D721Med (cell line): ENCODE measurements at regions not wholly inside any gene's neighbourhood (a gene's known extent, or its start where the extent isn't known, plus 50 kb on each side); places are given as distances from the start of the nearest gene placed in this dataset.

Experiments used
- DNase-seq: peaks from one replicate; pipeline ENCODE4 v3.0.0; 2011; ENCODE audit warnings: low spot score; ENCODE audit not compliant: insufficient read length
- FAIRE-seq: peaks from 2 replicates; lab custom pipeline; 2011; peaks lifted over from hg19 to GRCh38; lab: Jason Lieb, UNC
- TF ChIP-seq, protein P1 (sequence below): IDR thresholded peaks from 2 replicates; pipeline ENCODE4 v1.5.1; 2012; ENCODE audit warnings: mild to moderate bottlenecking, control low read depth; ENCODE audit not compliant: insufficient read depth; ENCODE audit errors: missing control alignments

DNA sequence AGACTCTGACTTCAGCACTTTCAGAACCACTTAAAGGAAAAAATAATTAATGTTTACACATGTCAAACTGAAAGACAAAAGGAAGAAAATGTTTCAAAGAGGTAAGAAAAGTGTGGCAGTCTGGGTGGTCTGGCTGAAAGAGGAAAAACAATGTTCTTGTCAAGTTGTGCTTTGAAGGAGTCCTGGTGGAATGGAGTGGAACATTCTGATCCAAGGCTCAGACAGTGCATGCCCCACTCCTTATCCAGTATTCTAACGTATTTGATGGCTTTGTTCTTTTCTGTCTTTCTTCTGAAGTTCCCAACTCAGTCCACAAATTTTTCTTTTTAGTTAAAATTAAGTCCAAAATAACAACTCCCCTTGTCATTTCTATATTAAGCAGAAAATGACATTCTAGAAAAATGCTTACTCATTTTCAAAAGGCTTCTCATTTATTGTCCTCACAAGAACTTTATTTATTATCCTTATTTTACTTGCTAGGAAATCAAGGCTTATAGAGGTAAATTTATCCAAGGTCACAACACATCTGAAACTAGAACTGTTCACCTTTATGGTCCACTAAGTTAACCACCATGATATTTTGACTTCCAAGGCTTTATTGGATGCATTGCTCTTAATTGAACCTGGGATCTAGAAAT is 121.7 kb upstream of the NAP1L1 start:
- TF ChIP-seq, protein P1, sequence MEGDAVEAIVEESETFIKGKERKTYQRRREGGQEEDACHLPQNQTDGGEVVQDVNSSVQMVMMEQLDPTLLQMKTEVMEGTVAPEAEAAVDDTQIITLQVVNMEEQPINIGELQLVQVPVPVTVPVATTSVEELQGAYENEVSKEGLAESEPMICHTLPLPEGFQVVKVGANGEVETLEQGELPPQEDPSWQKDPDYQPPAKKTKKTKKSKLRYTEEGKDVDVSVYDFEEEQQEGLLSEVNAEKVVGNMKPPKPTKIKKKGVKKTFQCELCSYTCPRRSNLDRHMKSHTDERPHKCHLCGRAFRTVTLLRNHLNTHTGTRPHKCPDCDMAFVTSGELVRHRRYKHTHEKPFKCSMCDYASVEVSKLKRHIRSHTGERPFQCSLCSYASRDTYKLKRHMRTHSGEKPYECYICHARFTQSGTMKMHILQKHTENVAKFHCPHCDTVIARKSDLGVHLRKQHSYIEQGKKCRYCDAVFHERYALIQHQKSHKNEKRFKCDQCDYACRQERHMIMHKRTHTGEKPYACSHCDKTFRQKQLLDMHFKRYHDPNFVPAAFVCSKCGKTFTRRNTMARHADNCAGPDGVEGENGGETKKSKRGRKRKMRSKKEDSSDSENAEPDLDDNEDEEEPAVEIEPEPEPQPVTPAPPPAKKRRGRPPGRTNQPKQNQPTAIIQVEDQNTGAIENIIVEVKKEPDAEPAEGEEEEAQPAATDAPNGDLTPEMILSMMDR = no peak
- DNase-seq (no peak), FAIRE-seq (no peak)

- no peak for DNase-seq
- no peak for FAIRE-seq
- TF ChIP-seq, protein P1 = no peak
These were observed 118.1 kb upstream of the NAP1L1 start for GRCh38 chr12:76202621-76203020.

DNA sequence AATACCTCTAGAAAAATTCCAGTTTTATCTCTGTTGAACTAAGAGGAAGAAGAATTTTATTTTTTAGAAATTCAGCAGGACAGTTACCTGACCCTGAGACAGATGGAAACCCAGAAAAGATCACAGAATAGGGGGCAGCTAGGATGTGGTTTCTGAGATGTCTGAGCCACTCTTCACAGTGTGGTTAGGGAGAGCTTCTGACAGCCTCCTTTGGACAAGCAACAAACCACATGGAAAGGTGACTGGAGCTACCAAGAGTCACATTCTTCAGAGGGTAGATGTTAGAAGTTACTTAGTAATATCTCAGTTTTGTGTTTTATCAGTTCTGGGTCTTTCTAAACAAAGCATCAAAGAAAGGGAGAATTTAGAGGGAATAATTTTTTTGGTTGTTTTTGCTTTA is 117.3 kb upstream of the NAP1L1 start:
- no peak for FAIRE-seq
- no peak for DNase-seq
- TF ChIP-seq, protein P1 = no peak

- FAIRE-seq (no peak), DNase-seq (no peak)
- TF ChIP-seq, protein P1 = no peak
These were observed 116.8 kb upstream of the NAP1L1 start for GRCh38 chr12:76201316-76201715.

- DNase-seq (no peak), FAIRE-seq (no peak)
These were observed 115.3 kb upstream of the NAP1L1 start for GRCh38 chr12:76199808-76200207.

DNA sequence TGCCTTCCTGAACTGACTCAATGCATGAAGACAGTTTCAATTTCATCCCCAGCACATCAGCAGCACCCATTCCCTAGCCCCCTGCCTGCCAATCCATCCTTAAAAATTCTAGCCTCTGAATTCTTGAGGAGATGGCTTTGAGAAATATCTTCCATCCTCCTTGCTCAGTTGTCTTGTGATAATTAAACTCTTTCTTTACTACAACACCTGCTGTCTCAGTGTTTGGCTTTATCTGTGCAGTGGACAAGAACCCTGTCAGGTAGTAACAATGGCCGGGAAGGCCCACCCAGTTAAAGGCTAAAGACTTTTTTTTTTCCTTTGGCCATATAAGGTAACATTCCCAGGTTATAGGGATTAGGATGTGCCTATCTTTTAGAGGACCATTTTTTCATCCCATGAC is 114.4 kb upstream of the NAP1L1 start:
- FAIRE-seq = no peak
- TF ChIP-seq, protein P1 = no peak
- DNase-seq = no peak

More at GRCh38 chr12:76199808-76200207, 115.3 kb upstream of the NAP1L1 start:
- TF ChIP-seq, protein P1 = no peak

DNA sequence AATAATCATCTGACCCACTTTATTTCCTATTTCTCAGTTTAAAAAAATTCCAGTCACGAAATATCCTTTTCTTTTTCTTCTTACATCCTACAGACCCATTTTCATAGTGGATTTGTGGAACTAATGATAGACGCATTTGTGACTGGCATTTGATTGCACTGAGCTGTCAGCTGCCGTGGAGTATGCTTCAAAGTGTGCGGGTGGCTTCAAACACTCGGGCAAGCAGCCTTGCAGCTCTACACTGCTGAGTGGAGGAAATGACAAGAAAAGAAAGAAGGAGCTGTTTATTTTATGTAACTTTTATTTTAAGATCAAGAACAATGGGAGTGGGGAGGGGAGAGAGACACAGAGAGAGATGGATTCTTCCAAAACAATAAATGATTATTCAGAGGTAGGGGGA is 112.8 kb upstream of the NAP1L1 start:
- DNase-seq = no peak

More for the DNA sequence above, 112.8 kb upstream of the NAP1L1 start:
- FAIRE-seq = no peak
- TF ChIP-seq, protein P1 = no peak
